ENCODE measurements at regions not wholly inside any gene's neighbourhood (a gene's known extent, or its start where the extent isn't known, plus 50 kb on each side); places are given as distances from the start of the nearest gene placed in this dataset.

DNA sequence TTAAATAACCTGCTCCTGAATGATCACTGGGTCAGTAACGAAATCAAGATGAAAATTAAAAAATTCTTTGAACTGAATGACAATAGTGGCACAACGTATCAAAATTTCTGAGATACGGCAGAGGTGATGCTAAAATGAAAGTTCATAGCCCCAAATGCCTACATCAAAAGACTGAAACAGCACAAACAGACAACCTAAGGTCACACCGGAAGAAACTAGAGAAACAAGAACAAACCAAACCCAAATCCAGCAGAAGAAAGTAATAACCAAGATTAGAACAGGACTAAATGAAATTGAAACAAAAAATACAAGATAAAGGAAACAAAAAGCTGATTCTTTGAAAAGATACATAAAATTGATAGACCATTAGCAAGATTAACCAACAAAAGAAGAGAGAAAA is 324.1 kb downstream of the RBM26 start:
- no peak for DNase-seq

GRCh38 chr13:79079351-79079839 is 326.7 kb downstream of the RBM26 start:
- no peak for DNase-seq

- no peak for DNase-seq
Measured at GRCh38 chr13:79075703-79076102, 330.4 kb downstream of the RBM26 start.

DNA sequence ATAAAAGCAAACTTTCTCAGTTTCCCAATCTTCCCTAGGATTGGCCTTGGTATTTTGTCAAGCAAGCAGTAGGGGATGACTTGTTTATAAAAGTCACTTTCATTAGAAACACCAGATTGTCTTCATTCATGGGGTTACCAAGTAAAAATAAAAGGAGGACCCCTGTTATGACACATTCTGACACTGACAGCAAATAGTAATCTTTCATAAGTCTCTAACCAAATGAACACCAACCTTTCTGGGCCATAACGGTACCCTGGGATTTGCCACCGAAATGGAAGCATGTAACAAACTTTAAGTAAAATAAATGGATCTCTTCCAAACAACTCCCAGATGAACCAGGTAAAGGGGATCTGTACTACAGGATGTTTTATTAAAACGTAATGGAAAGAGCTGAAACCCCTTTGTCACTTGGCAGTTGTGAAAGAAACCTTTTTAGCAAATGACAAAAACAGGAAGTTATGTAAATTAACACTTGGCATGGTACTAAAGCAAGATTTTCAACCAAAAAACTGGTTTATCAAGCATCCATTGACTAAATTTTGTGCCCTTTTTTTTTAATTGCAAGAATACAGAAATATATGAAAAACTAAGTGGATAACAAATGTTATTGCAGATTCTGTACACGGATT is 335.6 kb downstream of the RBM26 start:
- DNase-seq, result no peak

DNA sequence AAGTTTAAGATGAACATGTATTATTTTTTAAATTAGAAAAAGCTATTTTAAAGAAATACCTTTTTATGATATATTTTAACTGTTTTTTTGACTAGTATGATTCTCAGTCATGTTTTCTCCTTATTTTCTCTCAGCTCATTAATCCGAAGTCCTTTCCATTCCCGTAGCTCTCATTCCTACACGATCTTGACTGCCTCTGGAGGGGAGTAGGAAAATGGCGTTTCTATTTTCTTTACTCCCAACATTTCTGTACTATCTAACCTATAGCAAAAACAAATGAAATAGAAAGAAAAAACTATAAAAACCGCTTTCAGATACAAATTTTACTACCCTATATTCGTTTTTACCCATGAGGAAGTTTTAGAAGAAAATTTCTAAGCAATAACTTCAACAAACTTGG is 343.8 kb downstream of the RBM26 start:
- no peak for DNase-seq

DNA sequence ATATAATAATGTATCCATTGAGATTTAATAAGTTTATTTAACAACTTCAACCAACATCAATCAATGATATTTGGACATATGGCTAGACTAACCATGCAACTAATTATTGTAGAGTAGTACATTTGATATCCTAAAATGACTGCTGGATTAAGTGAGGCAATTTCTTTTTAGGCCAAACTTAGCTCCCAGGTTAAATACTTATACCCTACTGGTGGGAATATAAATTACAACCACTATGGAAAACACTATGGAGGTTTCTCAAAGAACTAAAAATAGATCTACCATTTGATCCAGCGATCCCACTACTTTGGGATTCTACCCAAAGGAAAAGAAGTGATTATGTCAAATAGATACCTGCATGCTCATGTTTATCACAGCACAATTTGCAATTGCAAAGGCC is 345.8 kb downstream of the RBM26 start:
- no peak for DNase-seq

DNA sequence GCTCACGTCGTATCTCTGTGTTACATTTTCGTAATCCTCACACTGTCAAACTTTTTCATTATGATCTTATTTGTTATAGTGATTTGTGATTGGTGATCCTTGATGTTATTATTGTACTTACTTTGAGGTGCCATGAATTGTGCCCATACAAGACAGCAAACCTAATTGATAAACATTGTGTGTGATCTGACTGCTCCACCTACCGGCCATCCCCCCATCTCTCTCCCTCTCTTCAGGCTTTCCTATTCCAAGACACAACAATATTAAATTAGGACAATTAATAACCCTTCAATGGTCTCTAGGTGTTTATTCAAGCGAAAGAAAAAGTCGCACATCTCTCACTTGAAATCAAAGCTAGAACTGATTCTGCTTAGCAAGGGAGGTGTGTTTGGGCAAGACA is 349.3 kb downstream of the RBM26 start:
- no peak for DNase-seq

DNA sequence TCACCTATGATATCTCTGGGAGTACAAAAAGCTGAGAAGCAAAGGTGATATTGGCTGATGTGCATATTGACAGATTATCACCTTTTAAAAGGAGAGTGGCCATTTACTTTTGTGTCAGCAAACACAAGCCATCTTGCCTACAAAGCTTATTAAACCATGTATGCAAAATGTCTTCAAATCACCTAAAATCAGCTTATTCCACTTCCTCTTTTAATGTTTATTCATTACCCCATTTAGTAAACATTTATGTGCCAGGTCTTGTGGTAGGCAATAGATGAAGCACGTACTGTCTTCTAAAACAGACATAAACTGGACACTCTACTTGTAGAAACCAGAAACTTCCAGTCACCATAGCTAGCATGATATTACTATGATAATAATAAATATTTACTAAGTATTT is 354.6 kb downstream of the RBM26 start:
- DNase-seq, result no peak

DNA sequence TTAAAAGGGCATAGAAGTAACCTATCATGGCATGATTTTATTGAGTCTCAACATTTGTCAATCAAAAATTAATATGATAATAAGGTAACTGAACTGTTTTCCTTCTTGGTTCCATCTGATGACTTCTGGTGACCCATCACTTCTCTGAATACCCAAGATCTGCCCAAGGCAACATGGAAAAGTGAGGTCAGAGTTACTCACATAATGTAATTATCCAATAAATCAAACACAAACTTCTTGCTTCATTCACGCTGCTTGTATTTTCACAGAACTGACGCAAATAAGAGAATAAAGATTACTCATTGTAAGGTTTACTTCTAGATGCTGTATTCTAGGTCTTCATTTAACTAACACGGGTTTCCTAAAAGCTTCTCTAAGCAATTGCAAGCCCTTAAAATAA is 361.6 kb downstream of the RBM26 start:
- no peak for DNase-seq

DNA sequence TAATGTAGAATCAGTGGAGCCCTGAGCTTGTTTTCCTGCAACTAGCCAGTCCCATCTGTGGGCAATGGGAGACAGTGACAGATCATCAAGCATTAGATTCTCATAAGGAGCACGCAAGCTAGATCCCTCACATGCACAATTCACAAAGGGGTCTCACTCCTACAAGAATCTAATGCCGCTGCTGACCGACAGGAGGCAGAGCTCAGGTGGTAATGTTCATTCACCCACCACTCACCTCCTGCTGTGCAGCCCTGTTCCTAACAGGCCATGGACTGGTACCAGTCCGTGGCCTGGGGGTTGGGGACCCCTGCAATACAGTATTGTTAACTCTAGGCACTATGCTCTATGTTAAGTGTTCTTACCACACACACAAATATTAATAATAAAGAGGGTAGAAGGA is 362.8 kb downstream of the RBM26 start:
- no peak for DNase-seq

DNA sequence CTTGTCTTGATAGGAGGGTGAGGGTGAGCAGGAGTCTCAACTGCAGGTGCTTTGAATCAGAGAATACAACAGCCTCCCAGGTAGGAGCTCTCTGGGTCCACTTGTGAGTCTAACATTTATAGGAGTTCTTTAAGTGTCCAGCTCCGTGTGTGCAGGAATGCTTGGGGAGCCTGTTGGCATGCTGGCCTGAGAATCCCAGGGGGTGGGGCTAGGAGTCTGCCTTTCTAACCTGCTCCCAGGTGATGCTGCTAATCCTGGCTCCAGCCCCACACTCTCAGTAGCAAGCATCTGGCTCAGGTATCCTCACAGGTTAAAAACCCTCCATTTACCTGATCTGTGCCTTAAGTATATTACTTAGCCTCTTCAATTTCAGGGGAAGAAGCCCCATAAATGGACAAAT is 368.9 kb downstream of the RBM26 start:
- no peak for DNase-seq

DNA sequence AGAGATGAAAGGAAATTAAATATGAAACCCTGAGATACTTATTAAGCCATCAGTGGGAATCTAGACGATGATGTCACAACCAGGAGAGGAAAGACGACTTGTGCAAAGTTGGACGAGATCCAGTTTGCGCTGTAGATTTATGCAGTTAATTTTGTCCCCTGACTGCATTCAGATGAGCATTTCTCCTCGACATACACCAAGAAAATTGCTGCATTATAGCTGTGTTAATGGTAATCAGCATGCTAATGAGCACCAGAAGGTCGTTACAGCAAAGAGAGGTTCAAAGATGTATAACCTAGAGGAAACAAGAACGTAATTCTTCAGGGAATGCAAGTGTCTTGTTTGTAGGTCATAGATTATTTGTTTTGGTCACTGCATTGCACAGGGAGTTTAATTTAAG is 371.7 kb downstream of the RBM26 start:
- no peak for DNase-seq

- no peak for DNase-seq
Measured at GRCh38 chr13:79030513-79030912, 371.6 kb upstream of the OBI1 start.

GRCh38 chr13:79018166-79018565 is 359.2 kb upstream of the OBI1 start:
- DNase-seq, result no peak

DNA sequence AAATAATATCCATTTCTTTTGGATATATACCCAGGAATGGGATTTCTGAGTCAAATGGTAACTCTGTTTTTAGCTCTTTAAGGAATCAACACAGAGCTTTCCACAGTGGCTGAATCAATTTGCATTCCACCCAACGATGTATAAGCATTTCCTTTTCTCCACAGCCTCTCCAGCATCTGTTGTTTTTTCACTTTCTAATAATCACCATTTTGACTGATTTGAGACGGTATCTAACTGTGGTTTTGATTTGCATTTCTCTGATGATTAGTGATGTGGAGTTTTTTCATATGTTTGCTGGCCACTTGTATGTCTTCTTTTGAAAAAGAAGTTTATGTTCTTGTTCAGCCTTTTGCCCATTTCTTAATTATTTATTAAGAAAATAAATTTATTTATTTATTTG is 352.2 kb upstream of the OBI1 start:
- DNase-seq, result no peak

GRCh38 chr13:79003989-79004898 is 345.3 kb upstream of the OBI1 start:
- no peak for DNase-seq

DNA sequence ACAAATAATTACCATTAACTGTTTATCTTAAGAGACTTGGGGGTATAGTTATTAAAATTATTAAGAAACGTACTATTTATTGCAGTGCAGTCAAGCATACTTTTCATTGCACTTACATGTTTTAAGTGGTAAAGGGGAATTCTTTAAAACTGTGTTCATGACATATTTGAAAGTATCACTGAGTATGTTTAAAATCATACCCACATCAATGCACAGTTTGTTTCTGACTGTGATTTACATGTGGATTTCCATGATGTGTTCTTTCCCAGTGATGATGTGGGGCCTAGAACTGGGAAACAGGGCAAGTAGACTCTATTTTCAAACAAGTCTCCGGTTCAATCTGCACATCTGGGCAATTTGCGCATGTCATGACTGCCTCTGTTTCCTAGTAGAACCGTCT is 340.5 kb upstream of the OBI1 start:
- DNase-seq, result no peak

DNA sequence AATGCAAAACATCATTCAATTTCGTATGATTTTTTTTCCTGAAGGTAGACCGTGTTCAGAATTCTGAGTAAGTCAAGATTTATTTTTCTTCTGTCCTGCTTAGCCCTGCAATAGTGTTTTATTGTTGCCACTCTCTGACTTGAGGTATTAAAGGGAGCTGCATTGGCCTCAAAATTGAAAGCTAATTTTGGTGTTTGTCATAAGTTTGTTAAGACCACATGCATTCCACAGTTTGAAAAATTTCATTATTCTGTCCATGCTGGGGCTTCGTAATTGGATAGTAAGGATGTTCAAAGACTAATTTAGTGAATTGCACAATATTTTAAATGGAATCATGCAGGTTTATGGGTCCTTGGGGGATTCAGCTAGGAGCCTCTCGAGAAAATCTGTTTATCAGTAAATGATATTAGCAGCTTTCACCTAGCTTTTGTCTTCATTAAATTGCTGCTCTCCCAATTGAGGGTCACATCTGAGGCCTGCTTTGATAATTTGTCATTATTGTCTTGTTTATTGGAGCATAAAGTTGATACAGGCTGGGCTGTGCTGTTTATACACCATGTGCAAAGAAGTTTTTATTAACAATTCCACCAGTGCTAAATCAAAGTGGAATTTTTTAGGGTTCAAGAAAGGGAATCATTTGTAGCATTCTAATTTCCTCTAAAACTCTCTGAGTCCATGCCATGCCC is 339.8 kb upstream of the OBI1 start:
- DNase-seq, result no peak

GRCh38 chr13:78997902-78998629 is 339.1 kb upstream of the OBI1 start:
- no peak for DNase-seq

- no peak for DNase-seq
Measured at GRCh38 chr13:78993792-78994191, 334.8 kb upstream of the OBI1 start.

DNA sequence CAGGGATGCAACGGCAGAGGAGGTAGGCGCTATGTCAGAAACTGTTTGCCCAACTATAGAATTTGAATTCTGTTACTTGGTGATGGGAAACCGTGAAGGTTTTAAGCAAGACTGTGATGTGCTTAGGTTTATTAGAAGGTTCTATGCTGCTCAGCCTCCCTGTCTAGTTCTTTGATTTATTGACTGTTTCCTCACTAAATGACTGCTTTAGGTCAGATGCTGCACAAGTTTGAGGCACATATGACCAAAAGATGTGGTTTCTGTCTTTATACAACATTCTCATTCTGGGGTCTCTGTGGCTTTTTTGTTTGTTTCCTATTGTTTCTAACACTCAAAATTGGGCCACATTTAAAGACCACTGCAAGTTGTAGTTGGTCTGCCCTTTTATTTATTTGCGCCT is 323.0 kb upstream of the OBI1 start:
- no peak for DNase-seq

DNA sequence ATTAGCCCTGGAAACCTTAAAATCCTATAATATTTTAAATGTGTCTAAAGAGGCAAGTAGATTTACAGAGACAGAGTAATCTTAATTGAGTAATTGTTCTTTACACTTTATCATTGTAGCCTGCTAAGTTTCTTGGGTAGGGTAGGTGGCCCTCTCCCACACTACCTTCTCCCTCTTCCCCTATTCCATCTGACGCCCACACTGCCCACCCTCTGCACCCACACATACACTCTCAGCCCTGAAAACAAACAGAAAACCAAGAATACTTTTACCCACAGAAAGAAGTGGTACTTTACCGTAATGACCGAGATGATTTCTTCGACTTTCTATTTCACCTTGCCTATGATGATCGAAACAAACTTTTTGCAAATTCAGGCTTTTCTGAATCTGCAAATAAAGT is 320.4 kb upstream of the OBI1 start:
- no peak for DNase-seq

DNA sequence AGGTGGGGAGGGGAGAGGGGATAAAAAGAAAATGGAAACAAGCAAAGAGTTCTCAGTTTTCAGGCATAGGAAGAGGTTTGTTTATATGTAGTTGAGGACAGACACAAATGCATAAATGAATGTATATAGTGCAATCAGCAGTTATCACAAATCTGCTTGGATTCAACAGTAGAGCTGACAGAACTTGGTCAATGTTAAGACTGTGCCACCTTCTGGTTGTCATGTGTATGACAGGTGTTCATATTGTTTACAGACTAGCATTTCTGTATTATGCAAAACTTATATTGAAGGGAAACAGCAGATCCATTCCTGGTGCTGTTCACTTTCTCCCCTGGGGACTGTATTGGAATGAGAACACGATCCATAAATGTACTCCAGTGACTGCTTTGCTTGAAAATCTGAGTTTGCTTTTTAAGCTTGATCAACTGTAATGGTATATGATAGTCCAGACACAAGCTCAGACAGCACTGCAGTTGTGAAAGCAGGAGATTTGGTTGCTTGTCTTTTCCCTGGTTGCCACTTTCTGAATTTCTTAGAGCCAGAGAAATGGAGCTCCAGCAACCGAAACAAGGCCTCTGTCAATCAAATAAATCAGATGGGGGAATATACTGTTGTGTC is 319.5 kb upstream of the OBI1 start:
- no peak for DNase-seq

Measured in right hindlimb (tissue), 1 donor.